B cell (primary cell): ENCODE measurements at regions not wholly inside any gene's neighbourhood (a gene's known extent, or its start where the extent isn't known, plus 50 kb on each side); places are given as distances from the start of the nearest gene placed in this dataset.

Source experiments
- ATAC-seq: fragments of 200-7000 bp; cut with Tn5 transposase; one replicate; pipeline ENCODE4 v1.10.0; 2021; ENCODE audit warnings: low read depth, mild to moderate bottlenecking, moderate number of reproducible peaks, moderate library complexity
- CTCF ChIA-PET: fragments of 350-600 bp; sonication (Branson Sonifier 250); formaldehyde crosslinking; loops from one replicate; lab custom pipeline; 2021; ENCODE audit warnings: antibody characterized with exemption, inconsistent platforms; lab: Charles Lee
- POLR2A ChIA-PET: fragments of 350-600 bp; sonication (Branson Sonifier 250); formaldehyde crosslinking; loops from one replicate; lab custom pipeline; 2021; ENCODE audit warnings: antibody characterized with exemption; lab: Charles Lee
- DNase-seq: peaks from one replicate; pipeline ENCODE4 v3.0.0; 2013
- H2AFZ ChIP-seq: 2 replicates; pipeline ENCODE4 v1.6.1; 2012; ENCODE audit warnings: mild to moderate bottlenecking, low read depth, low read length; ENCODE audit not compliant: insufficient read depth, poor library complexity, severe bottlenecking
- H3K27ac ChIP-seq, 2 donors: 1 replicate in 1 of 2; 2 replicates in 1 of 2; pipeline ENCODE4 v1.5.1; 2012 to 2013; ENCODE audit warnings: low read length in 2 of 2, mild to moderate bottlenecking in 2 of 2, moderate library complexity in 1 of 2
- H3K27me3 ChIP-seq, 4 experiments: fragments of 200-600 bp in 1 of 4; sonication (generic) in 1 of 4; replicated peaks in 1 of 4; 1 replicate in 2 of 4; 2 replicates in 2 of 4; pipeline versions ENCODE4 v1.6.1 to v1.7.0; 2013 to 2016; ENCODE audit warnings: low read length in 3 of 4, mild to moderate bottlenecking in 2 of 4, mixed read lengths in 1 of 4, moderate library complexity in 1 of 4; ENCODE audit not compliant: insufficient read depth in 4 of 4, control insufficient read depth in 3 of 4; ENCODE audit errors: control extremely low read depth in 1 of 4
- H3K36me3 ChIP-seq, 2 experiments: replicated peaks in 1 of 2; 1 replicate in 1 of 2; 2 replicates in 1 of 2; pipeline versions ENCODE4 v1.6.1 to v1.7.1; 2013; ENCODE audit warnings: low read length in 1 of 2; ENCODE audit not compliant: insufficient read depth in 2 of 2, control insufficient read depth in 1 of 2; ENCODE audit errors: control extremely low read depth in 1 of 2, extremely low read depth in 1 of 2
- H3K4me1 ChIP-seq, 2 donors: fragments of 200-600 bp in 1 of 2; sonication (generic) in 1 of 2; 1 replicate in 1 of 2; 2 replicates in 1 of 2; pipeline versions ENCODE4 v1.5.1 to v1.6.1; 2013 to 2017; ENCODE audit warnings: low read length in 2 of 2; ENCODE audit not compliant: control insufficient read depth in 2 of 2, insufficient read depth in 2 of 2
- H3K4me2 ChIP-seq: replicated peaks from 2 replicates; pipeline ENCODE3; 2012; ENCODE audit warnings: mild to moderate bottlenecking, low read depth, low read length; ENCODE audit not compliant: poor library complexity, severe bottlenecking
- H3K4me3 ChIP-seq, 5 experiments: fragments of 200-600 bp in 1 of 5; sonication (generic) in 1 of 5; 1 replicate in 3 of 5; 2 replicates in 2 of 5; pipeline versions ENCODE4 v1.5.1 to v1.7.0; 2011 to 2016; ENCODE audit warnings: low read length in 4 of 5, mild to moderate bottlenecking in 4 of 5, low read depth in 2 of 5, control low read depth in 1 of 5, moderate library complexity in 1 of 5; ENCODE audit not compliant: insufficient read depth in 1 of 5; ENCODE audit errors: control extremely low read depth in 1 of 5, extremely low read depth in 1 of 5
- H3K79me2 ChIP-seq: fragments of 200-600 bp; sonication (generic); one replicate; pipeline ENCODE4 v1.6.0; 2016; ENCODE audit warnings: low read length; ENCODE audit not compliant: control insufficient read depth, insufficient read depth
- H3K9ac ChIP-seq: fragments of 200-600 bp; sonication (generic); 2 replicates; pipeline ENCODE4 v1.6.1; 2017; ENCODE audit warnings: mild to moderate bottlenecking, low read length, moderate library complexity
- H3K9me3 ChIP-seq, 3 donors: one replicate each; pipeline versions ENCODE4 v1.6.1 to v1.7.1; 2013; ENCODE audit warnings: low read length in 2 of 3; ENCODE audit not compliant: control insufficient read depth in 2 of 3, insufficient read depth in 1 of 3; ENCODE audit errors: control extremely low read depth in 1 of 3
- H4K20me1 ChIP-seq: 2 replicates; pipeline ENCODE4 v1.6.0; 2012; ENCODE audit warnings: mild to moderate bottlenecking, low read length; ENCODE audit not compliant: insufficient read depth, control insufficient read depth, poor library complexity, severe bottlenecking
- H3K27ac Mint-ChIP-seq: one replicate; pipeline ENCODE4 v1.8.0; 2021; ENCODE audit warnings: mixed read lengths
- H3K27me3 Mint-ChIP-seq: one replicate; pipeline ENCODE4 v1.8.0; 2021; ENCODE audit warnings: mixed read lengths
- H3K4me1 Mint-ChIP-seq: one replicate; pipeline ENCODE4 v1.8.0; 2021; ENCODE audit warnings: mixed read lengths
- H3K4me3 Mint-ChIP-seq: one replicate; pipeline ENCODE4 v1.8.0; 2021; ENCODE audit warnings: mixed read lengths
- H3K9me3 Mint-ChIP-seq: one replicate; pipeline ENCODE4 v1.8.0; 2022; ENCODE audit warnings: mixed read lengths; ENCODE audit not compliant: insufficient read depth
- CTCF ChIP-seq: fragments of 200-600 bp; IDR thresholded peaks from one replicate; pipeline ENCODE4 v1.8.0; 2022; ENCODE audit warnings: antibody characterized with exemption, mild to moderate bottlenecking
- EZH2 ChIP-seq: IDR thresholded peaks from 2 replicates; pipeline ENCODE4 v1.6.1; 2012; ENCODE audit warnings: borderline replicate concordance, low read depth, mild to moderate bottlenecking, moderate library complexity, low read length; ENCODE audit not compliant: insufficient read depth, poor library complexity, severe bottlenecking
- WGBS: methylation state at CpG from one replicate; pipeline ENCODE4 v1.1.5; 2013; ENCODE audit warnings: missing lambda C conversion rate; ENCODE audit not compliant: insufficient coverage; 5-methylcytosine and 5-hydroxymethylcytosine counted together
- intact Hi-C: fragments of 100-400 bp; cut with micrococcal nuclease; formaldehyde crosslinking; loops from one replicate; pipeline ENCODE4 v1.10.0; 2022

GRCh38 chr1:82287556-82287955, 486.8 kb downstream of the ADGRL2 start:
- WGBS: no CpG with 5 or more reads among the region's 3 CpGs
- POLR2A ChIA-PET: no interaction called here
- H3K4me3 Mint-ChIP-seq: no peak overlapping the region
- H3K9me3 Mint-ChIP-seq: no peaks in the 10 kb centered on the region
- H3K27me3 Mint-ChIP-seq: no peaks in the 10 kb centered on the region
- Histone ChIP-seq H3K9me3 (no peaks in the 10 kb centered on the region), H3K4me2 (no peak overlapping the region), H3K9ac (no peak overlapping the region), H3K36me3 (no peaks in the 10 kb centered on the region), H3K4me3 (no peak overlapping the region), H2AFZ (no peak overlapping the region), H3K27ac (no peak overlapping the region), H3K4me1 (no peaks in the 10 kb centered on the region), H3K27me3 (no peaks in the 10 kb centered on the region), H3K79me2 (no peaks in the 10 kb centered on the region), H4K20me1 (no peaks in the 10 kb centered on the region)
- intact Hi-C loops: no loop called here
- DNase-seq: no peak
- no peak for TF ChIP-seq CTCF
- no peak for TF ChIP-seq EZH2
- ATAC-seq: no peak
- no peaks in the 10 kb centered on the region for H3K4me1 Mint-ChIP-seq
- H3K27ac Mint-ChIP-seq: no peak overlapping the region
- CTCF ChIA-PET: no interaction called here

- H3K27ac Mint-ChIP-seq: no peak overlapping the region
- Histone ChIP-seq H3K79me2 (no peaks in the 10 kb centered on the region), H3K27me3 (no peaks in the 10 kb centered on the region), H2AFZ (no peak overlapping the region), H3K9me3 (peaks cover 0 to 2% (median 0%) of the 10 kb centered on the region in 3 donors), H3K4me2 (no peak overlapping the region), H3K27ac (no peak overlapping the region), H3K9ac (no peak overlapping the region), H4K20me1 (no peaks in the 10 kb centered on the region), H3K36me3 (no peaks in the 10 kb centered on the region), H3K4me3 (no peak overlapping the region), H3K4me1 (no peaks in the 10 kb centered on the region)
- no peak overlapping the region for H3K4me3 Mint-ChIP-seq
- no peak for ATAC-seq
- CTCF ChIA-PET: no interaction called here
- H3K9me3 Mint-ChIP-seq: no peaks in the 10 kb centered on the region
- POLR2A ChIA-PET: no interaction called here
- no peaks in the 10 kb centered on the region for H3K4me1 Mint-ChIP-seq
- TF ChIP-seq EZH2 (no peak), CTCF (no peak)
- no CpG with 5 or more reads among the region's 1 CpG for WGBS
- H3K27me3 Mint-ChIP-seq: no peaks in the 10 kb centered on the region
- no peak for DNase-seq
- intact Hi-C loops: no loop called here
Measured at GRCh38 chr1:82284213-82284612, 483.5 kb downstream of the ADGRL2 start.
